Breast epithelium (tissue), 4 donors: ENCODE measurements at regions not wholly inside any gene's neighbourhood (a gene's known extent, or its start where the extent isn't known, plus 50 kb on each side); places are given as distances from the start of the nearest gene placed in this dataset.

Source experiments
- DNase-seq, 2 donors: peaks; one replicate each; pipeline ENCODE4 v3.0.0-alpha.2; 2019; ENCODE audit warnings: low spot score in 2 of 2
- H3K27ac ChIP-seq, 2 donors: fragments of 200-600 bp; sonication (generic) in 1 of 2; one replicate each; pipeline ENCODE4 v1.5.1; 2016 to 2019; ENCODE audit warnings: mild to moderate bottlenecking in 1 of 2
- H3K27me3 ChIP-seq, 2 donors: fragments of 200-600 bp; sonication (generic) in 1 of 2; one replicate each; pipeline versions ENCODE4 v1.5.1 to v1.6.0; 2017 to 2019; ENCODE audit warnings: control low read depth in 1 of 2, mild to moderate bottlenecking in 1 of 2
- H3K36me3 ChIP-seq: fragments of 200-600 bp; one replicate; pipeline ENCODE4 v1.5.1; 2019
- H3K4me1 ChIP-seq, 2 donors: fragments of 200-600 bp; sonication (generic); one replicate each; pipeline ENCODE4 v1.5.1; 2016 to 2019; ENCODE audit warnings: control low read depth in 1 of 2
- H3K4me3 ChIP-seq, 3 donors: fragments of 200-600 bp; sonication (generic); 1 replicate in 2 of 3; 2 replicates in 1 of 3; pipeline ENCODE4 v1.5.1; 2016 to 2019; ENCODE audit warnings: mild to moderate bottlenecking in 3 of 3, moderate library complexity in 2 of 3
- H3K9me3 ChIP-seq, 2 donors: fragments of 200-600 bp; sonication (generic) in 1 of 2; one replicate each; pipeline ENCODE4 v1.5.1; 2016 to 2019; ENCODE audit warnings: control low read depth in 1 of 2
- POLR2A ChIP-seq: fragments of 450-650 bp; IDR thresholded peaks from one replicate; pipeline ENCODE4 v1.6.1; 2016; ENCODE audit warnings: antibody characterized with exemption, mild to moderate bottlenecking, moderate library complexity
- POLR2AphosphoS5 ChIP-seq, 3 donors: sonication (generic); formaldehyde crosslinking; IDR thresholded peaks; one replicate each; pipeline ENCODE4 v1.6.1; 2017; ENCODE audit warnings: antibody characterized with exemption in 3 of 3
- intact Hi-C: fragments of 100-400 bp; cut with DNase I; formaldehyde crosslinking; loops from one replicate; pipeline ENCODE4 v1.15.1; 2023; ENCODE audit warnings: low total_unique reads
- TF ChIP-seq, protein P1 (sequence below), 3 donors: fragments of 450-650 bp; IDR thresholded peaks; one replicate each; pipeline ENCODE4 v1.5.1; 2016 to 2017; ENCODE audit warnings: antibody characterized with exemption in 3 of 3, mild to moderate bottlenecking in 3 of 3, moderate library complexity in 3 of 3

DNA sequence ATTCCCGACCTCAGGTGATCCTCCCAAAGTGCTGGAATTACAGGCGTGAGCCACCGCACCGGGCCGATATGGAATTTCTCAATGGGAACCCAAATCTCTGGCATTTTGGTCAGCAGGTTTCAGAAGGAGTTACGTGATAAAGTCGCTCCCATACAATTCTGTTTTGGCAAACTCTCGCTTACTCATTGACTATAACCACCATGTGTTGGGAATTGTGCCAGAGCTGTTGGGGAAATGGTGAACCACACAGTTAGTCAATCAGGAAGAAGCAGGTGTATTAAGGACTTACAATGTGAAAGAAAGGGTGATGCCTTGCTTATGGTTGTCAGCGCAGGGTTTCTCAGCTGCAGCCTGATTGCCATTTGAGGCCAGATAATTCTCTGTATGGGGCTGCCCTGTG is 410.5 kb downstream of the QKI start:
- Histone ChIP-seq H3K27me3 (no peaks in the 10 kb centered on the region), H3K27ac (no peak overlapping the region), H3K4me1 (no peaks in the 10 kb centered on the region), H3K36me3 (no peaks in the 10 kb centered on the region), H3K9me3 (no peaks in the 10 kb centered on the region), H3K4me3 (no peak overlapping the region)
- TF ChIP-seq POLR2A (no peak), POLR2AphosphoS5 (IDR thresholded peaks at IDR 0.05) (no peak)
- TF ChIP-seq, protein P1, sequence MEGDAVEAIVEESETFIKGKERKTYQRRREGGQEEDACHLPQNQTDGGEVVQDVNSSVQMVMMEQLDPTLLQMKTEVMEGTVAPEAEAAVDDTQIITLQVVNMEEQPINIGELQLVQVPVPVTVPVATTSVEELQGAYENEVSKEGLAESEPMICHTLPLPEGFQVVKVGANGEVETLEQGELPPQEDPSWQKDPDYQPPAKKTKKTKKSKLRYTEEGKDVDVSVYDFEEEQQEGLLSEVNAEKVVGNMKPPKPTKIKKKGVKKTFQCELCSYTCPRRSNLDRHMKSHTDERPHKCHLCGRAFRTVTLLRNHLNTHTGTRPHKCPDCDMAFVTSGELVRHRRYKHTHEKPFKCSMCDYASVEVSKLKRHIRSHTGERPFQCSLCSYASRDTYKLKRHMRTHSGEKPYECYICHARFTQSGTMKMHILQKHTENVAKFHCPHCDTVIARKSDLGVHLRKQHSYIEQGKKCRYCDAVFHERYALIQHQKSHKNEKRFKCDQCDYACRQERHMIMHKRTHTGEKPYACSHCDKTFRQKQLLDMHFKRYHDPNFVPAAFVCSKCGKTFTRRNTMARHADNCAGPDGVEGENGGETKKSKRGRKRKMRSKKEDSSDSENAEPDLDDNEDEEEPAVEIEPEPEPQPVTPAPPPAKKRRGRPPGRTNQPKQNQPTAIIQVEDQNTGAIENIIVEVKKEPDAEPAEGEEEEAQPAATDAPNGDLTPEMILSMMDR (IDR thresholded peaks at IDR 0.05) = no peak
- DNase-seq = no peak
- intact Hi-C loops = no loop called here

DNA sequence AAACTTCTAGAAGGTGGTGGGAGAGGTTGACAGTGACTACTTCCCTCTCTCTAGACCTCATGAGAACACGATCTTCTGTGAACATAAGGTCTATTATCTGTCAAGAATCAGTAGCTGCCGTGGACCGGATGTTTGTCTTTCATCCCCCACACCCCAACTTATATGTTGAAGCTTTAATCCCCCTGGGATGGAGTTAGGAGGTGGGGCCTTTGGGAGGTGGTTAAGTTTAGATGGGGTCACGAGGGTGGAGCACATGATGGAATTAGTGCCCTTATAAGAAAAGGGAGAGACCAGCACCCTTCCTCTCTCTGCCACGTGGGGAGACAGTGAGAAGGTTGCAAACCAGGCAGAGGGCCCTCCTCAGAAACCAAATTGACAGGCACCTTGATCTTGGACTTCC is 409.1 kb downstream of the QKI start:
- DNase-seq = no peak
- Histone ChIP-seq H3K36me3 (no peaks in the 10 kb centered on the region), H3K27me3 (no peaks in the 10 kb centered on the region), H3K4me1 (no peaks in the 10 kb centered on the region), H3K27ac (no peak overlapping the region), H3K9me3 (no peaks in the 10 kb centered on the region), H3K4me3 (no peak overlapping the region)
- no peak for TF ChIP-seq POLR2A
- TF ChIP-seq POLR2AphosphoS5 (IDR thresholded peaks at IDR 0.05) = no peak
- TF ChIP-seq, protein P1 (IDR thresholded peaks at IDR 0.05) = no peak
- intact Hi-C loops = no loop called here

DNA sequence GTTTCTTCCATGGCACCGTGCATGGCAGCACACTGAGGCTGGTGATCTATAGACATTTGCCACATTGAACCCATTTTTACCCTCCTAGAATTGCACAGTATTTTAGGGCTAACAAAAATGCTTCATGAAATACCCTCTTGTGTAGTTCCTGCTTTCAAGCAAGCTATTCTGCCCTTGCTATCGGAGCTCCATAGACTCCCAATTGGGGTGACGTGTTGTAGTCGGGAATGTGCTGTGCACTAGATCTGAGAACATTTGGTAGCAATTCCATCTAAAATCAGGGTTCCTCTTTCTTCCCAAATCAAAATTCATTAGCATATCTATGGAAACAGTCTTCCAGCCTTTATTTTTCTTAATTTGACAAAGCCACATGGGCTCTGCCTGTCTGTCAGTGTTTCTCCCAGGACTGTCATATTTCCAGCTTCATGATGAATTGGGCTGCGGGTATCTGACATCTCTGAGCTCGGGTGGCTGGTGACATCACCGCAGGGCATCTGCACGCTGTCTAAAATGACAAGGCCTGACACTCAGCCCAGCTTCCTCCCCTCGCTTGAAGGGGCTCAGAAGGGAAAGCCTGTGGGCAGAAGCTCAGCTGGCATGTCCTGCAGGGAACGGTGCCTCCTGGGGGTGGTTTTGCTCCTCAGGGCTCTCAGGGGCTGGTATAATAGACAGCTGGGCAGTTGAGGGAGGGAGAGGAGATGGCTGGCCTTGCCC is 406.4 kb downstream of the QKI start:
- H3K27ac ChIP-seq = no peak overlapping the region
- H3K4me3 ChIP-seq = no peak overlapping the region
- no peaks in the 10 kb centered on the region for H3K36me3 ChIP-seq
- intact Hi-C loops = no loop called here
- H3K9me3 ChIP-seq = no peaks in the 10 kb centered on the region
- DNase-seq = no peak
- H3K4me1 ChIP-seq = no peaks in the 10 kb centered on the region
- TF ChIP-seq, protein P1 (IDR thresholded peaks at IDR 0.05) = no peak
- TF ChIP-seq POLR2A = no peak
- no peak for TF ChIP-seq POLR2AphosphoS5 (IDR thresholded peaks at IDR 0.05)
- no peaks in the 10 kb centered on the region for H3K27me3 ChIP-seq

- TF ChIP-seq, protein P1 (IDR thresholded peaks at IDR 0.05) = no peak
- TF ChIP-seq POLR2AphosphoS5 (IDR thresholded peaks at IDR 0.05) (no peak), POLR2A (no peak)
Measured at GRCh38 chr6:163820171-163820570, 405.7 kb downstream of the QKI start.

GRCh38 chr6:163818719-163819118 is 404.2 kb downstream of the QKI start:
- Histone ChIP-seq H3K4me1 (no peaks in the 10 kb centered on the region), H3K9me3 (no peaks in the 10 kb centered on the region), H3K36me3 (no peaks in the 10 kb centered on the region), H3K27ac (no peak overlapping the region), H3K4me3 (no peak overlapping the region), H3K27me3 (no peaks in the 10 kb centered on the region)
- TF ChIP-seq POLR2AphosphoS5 (IDR thresholded peaks at IDR 0.05) = no peak
- TF ChIP-seq POLR2A = no peak
- TF ChIP-seq, protein P1 (IDR thresholded peaks at IDR 0.05) = no peak
- DNase-seq = no peak
- intact Hi-C loops = no loop called here

More at GRCh38 chr6:163820171-163820570, 405.7 kb downstream of the QKI start:
- Histone ChIP-seq H3K9me3 (no peaks in the 10 kb centered on the region), H3K4me1 (no peaks in the 10 kb centered on the region), H3K4me3 (no peak overlapping the region), H3K27me3 (no peaks in the 10 kb centered on the region), H3K27ac (no peak overlapping the region), H3K36me3 (no peaks in the 10 kb centered on the region)
- intact Hi-C loops = no loop called here
- no peak for DNase-seq
